ENCODE measurements at regions not wholly inside any gene's neighbourhood (a gene's known extent, or its start where the extent isn't known, plus 50 kb on each side); places are given as distances from the start of the nearest gene placed in this dataset.

GRCh38 chr2:33791625-33792024 lies 192.5 kb upstream of the FAM98A start:
- H3K27ac ChIP-seq = no peak overlapping the region
- H3K4me1 ChIP-seq = no peaks in the 10 kb centered on the region
- no peaks in the 10 kb centered on the region for H3K9me3 ChIP-seq
- no peak for DNase-seq (ENCODE audit: low spot score in 2 of 2)
- H3K36me3 ChIP-seq = no peaks in the 10 kb centered on the region
- no peak overlapping the region for H3K4me3 ChIP-seq
- no peak for TF ChIP-seq POLR2A (IDR thresholded peaks at IDR 0.05)
- TF ChIP-seq, protein P1, sequence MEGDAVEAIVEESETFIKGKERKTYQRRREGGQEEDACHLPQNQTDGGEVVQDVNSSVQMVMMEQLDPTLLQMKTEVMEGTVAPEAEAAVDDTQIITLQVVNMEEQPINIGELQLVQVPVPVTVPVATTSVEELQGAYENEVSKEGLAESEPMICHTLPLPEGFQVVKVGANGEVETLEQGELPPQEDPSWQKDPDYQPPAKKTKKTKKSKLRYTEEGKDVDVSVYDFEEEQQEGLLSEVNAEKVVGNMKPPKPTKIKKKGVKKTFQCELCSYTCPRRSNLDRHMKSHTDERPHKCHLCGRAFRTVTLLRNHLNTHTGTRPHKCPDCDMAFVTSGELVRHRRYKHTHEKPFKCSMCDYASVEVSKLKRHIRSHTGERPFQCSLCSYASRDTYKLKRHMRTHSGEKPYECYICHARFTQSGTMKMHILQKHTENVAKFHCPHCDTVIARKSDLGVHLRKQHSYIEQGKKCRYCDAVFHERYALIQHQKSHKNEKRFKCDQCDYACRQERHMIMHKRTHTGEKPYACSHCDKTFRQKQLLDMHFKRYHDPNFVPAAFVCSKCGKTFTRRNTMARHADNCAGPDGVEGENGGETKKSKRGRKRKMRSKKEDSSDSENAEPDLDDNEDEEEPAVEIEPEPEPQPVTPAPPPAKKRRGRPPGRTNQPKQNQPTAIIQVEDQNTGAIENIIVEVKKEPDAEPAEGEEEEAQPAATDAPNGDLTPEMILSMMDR (IDR thresholded peaks at IDR 0.05) = no peak
- TF ChIP-seq EP300 (IDR thresholded peaks at IDR 0.05) = no peak
- 89 to 90% methylated on average over 3 of the region's 3 CpGs for WGBS, 2 donors
- H3K27me3 ChIP-seq = no peaks in the 10 kb centered on the region

- H3K27me3 ChIP-seq = no peaks in the 10 kb centered on the region
- TF ChIP-seq EP300 (IDR thresholded peaks at IDR 0.05) (no peak), POLR2A (IDR thresholded peaks at IDR 0.05) (no peak)
- TF ChIP-seq, protein P1 (IDR thresholded peaks at IDR 0.05) = no peak
- H3K9me3 ChIP-seq = no peaks in the 10 kb centered on the region
- no peak overlapping the region for H3K27ac ChIP-seq
- H3K4me3 ChIP-seq = no peak overlapping the region
- no peak for DNase-seq (ENCODE audit: low spot score in 2 of 2)
- H3K36me3 ChIP-seq = no peaks in the 10 kb centered on the region
- H3K4me1 ChIP-seq = no peaks in the 10 kb centered on the region
- 95 to 100% methylated on average over 1 of the region's 1 CpG for WGBS, 2 donors
Measured at GRCh38 chr2:33788044-33788443, 188.9 kb upstream of the FAM98A start.

- H3K9me3 ChIP-seq = no peaks in the 10 kb centered on the region
- no peak for DNase-seq (ENCODE audit: low spot score in 2 of 2)
- no peak for TF ChIP-seq EP300 (IDR thresholded peaks at IDR 0.05)
- no peak for TF ChIP-seq POLR2A (IDR thresholded peaks at IDR 0.05)
- TF ChIP-seq, protein P1 (IDR thresholded peaks at IDR 0.05) = no peak
- no peaks in the 10 kb centered on the region for H3K4me1 ChIP-seq
- WGBS, 2 donors = 71 to 83% methylated on average over 5 of the region's 5 CpGs
- no peak overlapping the region for H3K27ac ChIP-seq
- no peaks in the 10 kb centered on the region for H3K27me3 ChIP-seq
- no peak overlapping the region for H3K4me3 ChIP-seq
- H3K36me3 ChIP-seq = no peaks in the 10 kb centered on the region
Measured at GRCh38 chr2:33786881-33787280, 187.8 kb upstream of the FAM98A start.

DNA sequence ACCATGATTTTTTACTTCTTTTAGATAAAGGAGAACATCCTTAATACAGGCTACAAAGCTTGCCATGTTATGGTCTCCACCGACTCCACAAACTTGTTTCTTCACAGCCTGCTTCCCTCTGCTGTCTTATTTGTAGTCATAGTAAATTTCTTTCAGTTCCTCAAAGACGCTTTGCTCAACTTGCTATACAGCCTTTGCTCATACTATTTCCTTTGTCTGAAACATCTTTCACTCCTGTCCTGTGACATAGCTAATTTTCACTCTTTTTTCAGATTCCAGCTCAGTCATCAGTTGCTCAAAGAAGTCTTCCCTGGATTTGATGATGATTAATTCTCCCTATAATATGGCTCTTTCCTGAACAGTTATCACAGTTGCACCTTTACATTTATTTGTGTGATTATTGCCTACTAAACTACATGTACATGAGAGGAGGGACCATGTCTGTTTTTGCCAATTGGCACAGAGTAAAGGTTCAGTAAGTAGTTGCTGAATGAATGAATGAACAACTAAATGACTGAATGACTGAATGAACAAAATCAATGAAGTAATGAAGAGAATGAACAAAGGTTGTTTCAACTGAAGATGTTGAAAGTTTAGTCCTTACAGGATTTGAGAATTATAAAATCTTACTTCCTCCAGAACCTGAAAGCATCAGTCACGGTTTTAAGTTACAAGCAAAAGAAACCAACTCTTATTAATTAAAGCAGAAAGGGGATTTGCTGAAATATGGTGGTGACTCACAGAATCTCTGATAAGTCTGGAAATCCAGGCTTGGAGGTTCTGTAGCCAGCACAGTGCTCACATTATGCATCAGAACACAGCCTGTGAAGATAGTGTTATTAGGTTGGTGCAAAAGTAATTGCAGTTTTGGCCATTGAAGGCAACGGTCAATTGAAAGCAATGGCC lies 186.4 kb upstream of the FAM98A start:
- WGBS, 2 donors = 76 to 78% methylated on average over 4 of the region's 4 CpGs
- H3K36me3 ChIP-seq = no peaks in the 10 kb centered on the region
- no peaks in the 10 kb centered on the region for H3K4me1 ChIP-seq
- DNase-seq (ENCODE audit: low spot score in 2 of 2) = no peak
- no peak overlapping the region for H3K27ac ChIP-seq
- H3K27me3 ChIP-seq = no peaks in the 10 kb centered on the region
- H3K4me3 ChIP-seq = no peak overlapping the region
- no peaks in the 10 kb centered on the region for H3K9me3 ChIP-seq
- TF ChIP-seq POLR2A (IDR thresholded peaks at IDR 0.05) (no peak), EP300 (IDR thresholded peaks at IDR 0.05) (no peak)
- TF ChIP-seq, protein P1 (IDR thresholded peaks at IDR 0.05) = no peak

DNA sequence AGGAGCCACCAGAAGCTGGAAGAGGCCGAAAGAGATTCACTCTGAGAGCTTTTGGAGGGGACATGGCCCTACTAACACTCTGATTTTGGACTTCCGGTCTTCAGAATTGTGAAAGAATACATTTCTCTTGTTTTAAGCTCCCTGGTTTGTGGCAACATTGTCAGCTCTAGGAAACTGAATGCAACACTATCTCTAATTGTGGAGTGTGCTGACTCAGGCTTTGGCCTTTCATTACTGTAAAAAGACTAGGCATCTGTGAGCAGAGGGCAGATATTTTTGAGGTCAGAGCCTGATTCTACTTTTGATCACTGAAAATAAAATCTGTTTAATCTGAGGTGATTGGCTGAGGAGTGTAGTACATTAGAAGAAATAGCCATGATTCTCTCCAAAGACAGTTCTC lies 185.4 kb upstream of the FAM98A start:
- no peak for DNase-seq (ENCODE audit: low spot score in 2 of 2)
- TF ChIP-seq, protein P1 (IDR thresholded peaks at IDR 0.05) = no peak
- TF ChIP-seq EP300 (IDR thresholded peaks at IDR 0.05) (no peak), POLR2A (IDR thresholded peaks at IDR 0.05) (no peak)
- H3K4me3 ChIP-seq = no peak overlapping the region
- no peak overlapping the region for H3K27ac ChIP-seq
- H3K27me3 ChIP-seq = no peaks in the 10 kb centered on the region
- 68 to 75% methylated on average over 2 of the region's 2 CpGs for WGBS, 2 donors
- no peaks in the 10 kb centered on the region for H3K36me3 ChIP-seq
- H3K4me1 ChIP-seq = no peaks in the 10 kb centered on the region
- no peaks in the 10 kb centered on the region for H3K9me3 ChIP-seq

Measured in tibial nerve (tissue), 4 donors.